ENCODE measurements at regions not wholly inside any gene's neighbourhood (a gene's known extent, or its start where the extent isn't known, plus 50 kb on each side); places are given as distances from the start of the nearest gene placed in this dataset.

DNA sequence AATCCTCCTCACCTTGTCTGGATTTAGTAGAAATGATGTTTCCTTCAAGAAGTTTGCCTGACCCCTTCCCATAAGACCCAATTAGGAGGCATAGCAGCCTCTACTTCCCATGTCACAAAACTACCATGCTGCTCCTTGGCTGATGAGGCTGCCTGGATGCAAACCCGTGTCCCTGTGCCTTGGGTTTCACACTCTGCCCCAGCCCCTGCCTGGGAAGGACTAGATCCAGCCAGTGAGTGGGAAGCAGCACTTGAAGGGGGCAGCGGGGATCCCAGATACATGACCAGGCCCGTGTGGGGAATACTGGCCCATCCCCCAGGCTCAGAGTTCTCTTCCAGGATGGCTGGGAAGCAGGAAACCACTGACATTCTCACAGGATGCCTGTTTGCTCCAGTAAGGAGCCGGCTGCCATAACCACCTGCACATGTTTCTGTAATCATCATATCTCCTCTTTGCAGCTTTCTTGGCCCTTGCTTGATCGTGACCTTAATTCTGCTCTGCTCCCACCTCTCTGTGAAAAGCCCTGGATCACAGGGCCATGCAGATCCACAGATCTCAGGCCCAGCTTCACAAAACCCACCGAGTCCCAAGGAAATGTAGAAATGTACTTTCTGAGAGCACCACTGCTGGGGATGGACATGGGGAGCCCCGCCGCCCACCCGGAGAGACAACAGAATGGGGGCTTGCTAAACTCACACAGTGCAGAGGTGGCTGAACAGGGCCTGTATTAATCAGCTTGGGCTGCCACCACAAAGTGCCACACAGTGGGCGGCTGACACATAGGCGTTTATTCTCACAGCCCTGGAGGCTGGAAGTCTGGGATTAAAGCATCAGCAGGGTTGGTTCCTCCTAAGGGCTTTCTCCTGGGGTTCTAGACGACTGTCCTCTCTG lies 287.8 kb upstream of the IGFBP3 start:
- Histone ChIP-seq H3K36me3 (ENCODE audit: control insufficient read depth in 5 of 5, insufficient read depth in 5 of 5, low read length in 5 of 5) (no peaks in the 10 kb centered on the region), H3K9ac (ENCODE audit: low read length in 5 of 5) (no peak overlapping the region), H3K4me3 (ENCODE audit: low read depth in 1 of 5, low read length in 5 of 5) (no peak overlapping the region), H3K9me3 (ENCODE audit: control insufficient read depth in 5 of 5, low read length in 5 of 5) (no peaks in the 10 kb centered on the region), H3K27ac (ENCODE audit: low read depth, low read length) (no peak overlapping the region), H3K27me3 (ENCODE audit: control insufficient read depth in 5 of 5, insufficient read depth in 4 of 5, low read length in 5 of 5) (no peaks in the 10 kb centered on the region), H3K4me1 (ENCODE audit: control insufficient read depth in 5 of 5, insufficient read depth in 5 of 5, low read length in 5 of 5) (peaks cover 0 to 20% (median 0%) of the 10 kb centered on the region in 5 donors)

DNA sequence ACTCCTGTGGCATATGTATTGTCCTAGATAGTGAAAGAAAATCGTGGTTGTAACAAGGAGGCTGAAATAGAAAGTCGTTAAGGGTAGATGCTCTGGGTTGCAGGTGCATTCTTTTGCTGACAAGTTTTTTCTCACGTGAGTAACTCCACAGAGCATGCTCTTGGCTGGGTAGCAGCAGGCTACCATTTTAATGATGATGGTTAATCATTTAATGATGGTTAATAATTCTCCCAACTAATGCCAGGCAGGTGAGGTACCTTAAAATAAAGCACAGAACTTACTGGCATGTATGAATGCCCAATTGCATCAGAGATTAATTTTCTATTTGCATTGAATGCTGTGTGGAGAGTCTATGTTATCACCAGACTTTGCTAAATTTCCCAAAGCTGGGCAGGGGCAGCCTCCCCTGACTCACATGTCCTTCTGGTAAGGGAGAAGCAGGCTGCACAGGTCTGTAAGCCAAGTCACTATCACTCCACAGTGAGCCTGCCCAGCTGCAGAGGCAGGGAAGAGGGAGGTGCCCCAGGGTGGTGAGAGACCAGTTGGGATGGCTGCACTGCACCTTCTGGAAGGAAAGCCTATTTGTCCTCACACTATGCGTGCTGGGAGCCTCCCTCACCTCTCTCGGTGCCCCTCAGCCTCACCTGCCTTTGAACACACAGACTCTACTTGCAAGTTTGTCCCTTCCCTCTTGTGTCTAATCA lies 287.0 kb upstream of the IGFBP3 start:
- Histone ChIP-seq H3K27me3 (ENCODE audit: control insufficient read depth in 5 of 5, insufficient read depth in 4 of 5, low read length in 5 of 5) (no peaks in the 10 kb centered on the region), H3K9ac (ENCODE audit: low read length in 5 of 5) (no peak overlapping the region), H3K9me3 (ENCODE audit: control insufficient read depth in 5 of 5, low read length in 5 of 5) (no peaks in the 10 kb centered on the region), H3K27ac (ENCODE audit: low read depth, low read length) (no peak overlapping the region), H3K4me1 (ENCODE audit: control insufficient read depth in 5 of 5, insufficient read depth in 5 of 5, low read length in 5 of 5) (peaks cover 0 to 20% (median 0%) of the 10 kb centered on the region in 5 donors), H3K36me3 (ENCODE audit: control insufficient read depth in 5 of 5, insufficient read depth in 5 of 5, low read length in 5 of 5) (no peaks in the 10 kb centered on the region), H3K4me3 (ENCODE audit: low read depth in 1 of 5, low read length in 5 of 5) (no peak overlapping the region)

DNA sequence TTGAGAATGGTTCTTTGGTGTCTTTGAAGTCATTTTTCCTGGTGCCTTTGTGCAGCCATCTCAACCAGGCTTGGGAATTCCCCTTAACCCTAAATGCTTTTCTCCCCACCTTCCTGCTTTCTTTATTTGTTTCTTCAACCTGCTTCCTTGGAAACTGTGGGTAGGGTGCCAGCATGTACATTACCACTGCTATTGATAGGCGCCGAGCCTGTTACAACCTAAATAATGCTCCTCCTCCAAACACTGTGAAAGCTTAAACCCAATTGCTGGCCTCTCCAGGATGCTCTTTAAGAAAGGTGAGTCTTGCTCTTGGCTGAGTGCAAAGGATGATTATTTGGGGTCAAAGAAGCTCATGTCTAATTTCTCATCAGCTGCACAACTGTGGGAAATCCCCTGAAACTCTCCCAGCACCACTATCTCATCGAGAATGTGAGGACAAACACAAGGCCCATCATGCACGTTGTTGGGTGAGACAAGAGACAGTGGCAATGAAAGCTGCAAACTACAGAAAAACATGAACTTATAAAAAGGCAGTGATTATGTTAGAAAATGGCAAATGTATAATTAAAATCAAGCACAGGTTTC lies 285.5 kb upstream of the IGFBP3 start:
- Histone ChIP-seq H3K27me3 (ENCODE audit: control insufficient read depth in 5 of 5, insufficient read depth in 4 of 5, low read length in 5 of 5) (no peaks in the 10 kb centered on the region), H3K4me3 (ENCODE audit: low read depth in 1 of 5, low read length in 5 of 5) (no peak overlapping the region), H3K9ac (ENCODE audit: low read length in 5 of 5) (no peak overlapping the region), H3K36me3 (ENCODE audit: control insufficient read depth in 5 of 5, insufficient read depth in 5 of 5, low read length in 5 of 5) (no peaks in the 10 kb centered on the region), H3K4me1 (ENCODE audit: control insufficient read depth in 5 of 5, insufficient read depth in 5 of 5, low read length in 5 of 5) (peaks cover 0 to 20% (median 0%) of the 10 kb centered on the region in 5 donors), H3K27ac (ENCODE audit: low read depth, low read length) (no peak overlapping the region), H3K9me3 (ENCODE audit: control insufficient read depth in 5 of 5, low read length in 5 of 5) (no peaks in the 10 kb centered on the region)

DNA sequence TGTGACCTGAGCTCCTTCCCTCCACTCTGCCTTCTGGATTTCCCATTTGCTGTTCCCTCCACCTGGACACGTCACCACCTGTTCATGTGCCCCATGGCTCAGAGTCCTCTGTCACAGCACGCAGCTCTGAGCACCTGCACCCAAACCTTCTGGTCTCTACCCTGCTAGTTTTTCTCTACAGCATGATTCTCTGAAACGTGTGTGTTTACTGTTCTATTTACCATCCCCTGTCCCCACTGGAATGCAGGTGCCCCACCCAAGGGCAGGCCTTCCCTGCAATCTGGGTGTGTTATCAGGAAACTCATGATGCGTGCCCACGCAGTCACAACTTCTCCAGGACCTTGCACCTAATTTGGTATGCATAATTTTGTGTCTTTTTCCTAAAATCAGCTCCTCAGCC lies 284.4 kb upstream of the IGFBP3 start:
- Histone ChIP-seq H3K36me3 (ENCODE audit: control insufficient read depth in 5 of 5, insufficient read depth in 5 of 5, low read length in 5 of 5) (no peaks in the 10 kb centered on the region), H3K27ac (ENCODE audit: low read depth, low read length) (no peak overlapping the region), H3K9ac (ENCODE audit: low read length in 5 of 5) (no peak overlapping the region), H3K27me3 (ENCODE audit: control insufficient read depth in 5 of 5, insufficient read depth in 4 of 5, low read length in 5 of 5) (no peaks in the 10 kb centered on the region), H3K4me3 (ENCODE audit: low read depth in 1 of 5, low read length in 5 of 5) (no peak overlapping the region), H3K9me3 (ENCODE audit: control insufficient read depth in 5 of 5, low read length in 5 of 5) (no peaks in the 10 kb centered on the region), H3K4me1 (ENCODE audit: control insufficient read depth in 5 of 5, insufficient read depth in 5 of 5, low read length in 5 of 5) (peaks cover 0 to 20% (median 0%) of the 10 kb centered on the region in 5 donors)

DNA sequence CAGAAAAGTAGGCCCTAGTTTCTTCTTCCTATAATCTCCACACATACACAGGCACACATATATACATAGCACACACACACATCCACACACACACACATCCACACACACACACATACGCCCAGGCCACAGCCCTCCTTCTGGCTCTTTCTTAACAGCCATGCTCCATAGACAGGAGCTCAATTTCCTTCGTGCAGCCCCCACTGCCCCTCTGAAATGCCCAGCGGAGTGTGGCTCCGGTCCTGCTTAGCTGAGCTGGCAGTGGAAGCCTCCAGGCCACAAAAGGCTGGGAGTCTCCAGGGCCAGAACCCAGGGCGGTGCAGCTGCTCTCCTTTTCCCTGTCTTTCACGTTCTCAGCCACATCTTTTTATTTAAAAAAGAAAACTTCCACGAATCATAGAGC lies 282.9 kb upstream of the IGFBP3 start:
- no peaks in the 10 kb centered on the region for H3K9me3 ChIP-seq (ENCODE audit: control insufficient read depth in 5 of 5, low read length in 5 of 5)
- H3K27me3 ChIP-seq (ENCODE audit: control insufficient read depth in 5 of 5, insufficient read depth in 4 of 5, low read length in 5 of 5) = no peaks in the 10 kb centered on the region
- no peak overlapping the region for H3K4me3 ChIP-seq (ENCODE audit: low read depth in 1 of 5, low read length in 5 of 5)
- no peaks in the 10 kb centered on the region for H3K36me3 ChIP-seq (ENCODE audit: control insufficient read depth in 5 of 5, insufficient read depth in 5 of 5, low read length in 5 of 5)
- no peak overlapping the region for H3K27ac ChIP-seq (ENCODE audit: low read depth, low read length)
- no peak overlapping the region for H3K9ac ChIP-seq (ENCODE audit: low read length in 5 of 5)
- peaks cover 0 to 15% (median 0%) of the 10 kb centered on the region in 5 donors for H3K4me1 ChIP-seq (ENCODE audit: control insufficient read depth in 5 of 5, insufficient read depth in 5 of 5, low read length in 5 of 5)

DNA sequence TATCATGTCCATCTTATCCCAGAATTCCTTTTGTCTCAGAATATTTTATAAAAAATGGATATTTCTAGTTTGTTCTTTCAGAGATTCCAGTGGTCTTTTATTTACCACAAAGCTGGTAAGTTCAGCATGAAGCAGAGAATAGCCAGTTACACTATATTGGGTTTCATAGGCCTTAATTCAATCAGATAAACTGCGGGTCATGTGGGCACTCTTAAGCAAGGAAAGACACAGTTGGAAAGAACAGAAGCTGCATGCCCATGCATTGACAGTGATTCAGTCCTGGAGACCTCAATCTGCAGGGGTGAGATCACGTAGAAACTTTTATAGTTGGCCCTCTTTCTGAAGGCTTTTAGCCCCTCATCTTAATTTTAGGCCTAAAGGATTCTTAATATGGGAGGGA lies 281.3 kb upstream of the IGFBP3 start:
- H3K9me3 ChIP-seq (ENCODE audit: control insufficient read depth in 5 of 5, low read length in 5 of 5) = no peaks in the 10 kb centered on the region
- no peak overlapping the region for H3K4me3 ChIP-seq (ENCODE audit: low read depth in 1 of 5, low read length in 5 of 5)
- no peaks in the 10 kb centered on the region for H3K36me3 ChIP-seq (ENCODE audit: control insufficient read depth in 5 of 5, insufficient read depth in 5 of 5, low read length in 5 of 5)
- H3K4me1 ChIP-seq (ENCODE audit: control insufficient read depth in 5 of 5, insufficient read depth in 5 of 5, low read length in 5 of 5) = peaks cover 0 to 12% (median 0%) of the 10 kb centered on the region in 5 donors
- H3K27me3 ChIP-seq (ENCODE audit: control insufficient read depth in 5 of 5, insufficient read depth in 4 of 5, low read length in 5 of 5) = no peaks in the 10 kb centered on the region
- no peak overlapping the region for H3K9ac ChIP-seq (ENCODE audit: low read length in 5 of 5)
- no peak overlapping the region for H3K27ac ChIP-seq (ENCODE audit: low read depth, low read length)

DNA sequence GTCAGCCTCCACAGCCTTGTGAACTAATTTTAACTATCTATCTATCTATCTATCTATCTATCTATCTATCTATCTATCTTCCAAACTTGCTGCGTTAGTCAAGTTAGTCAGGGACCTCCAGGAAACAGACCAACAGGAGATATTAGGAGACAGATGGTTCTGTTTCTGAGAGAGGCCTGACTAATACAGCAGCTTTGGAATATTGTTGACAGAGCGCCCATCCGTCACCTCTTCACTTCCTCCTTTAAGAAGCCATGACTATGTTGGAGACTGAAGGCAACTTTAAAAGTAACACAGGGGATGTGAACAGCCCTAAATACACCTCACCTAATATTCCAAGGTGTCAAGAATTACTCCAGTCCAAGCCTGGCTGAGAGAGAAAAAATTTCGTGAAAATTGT lies 280.9 kb upstream of the IGFBP3 start:
- no peak overlapping the region for H3K4me3 ChIP-seq (ENCODE audit: low read depth in 1 of 5, low read length in 5 of 5)
- H3K4me1 ChIP-seq (ENCODE audit: control insufficient read depth in 5 of 5, insufficient read depth in 5 of 5, low read length in 5 of 5) = peaks cover 0 to 12% (median 0%) of the 10 kb centered on the region in 5 donors
- no peak overlapping the region for H3K27ac ChIP-seq (ENCODE audit: low read depth, low read length)
- no peaks in the 10 kb centered on the region for H3K9me3 ChIP-seq (ENCODE audit: control insufficient read depth in 5 of 5, low read length in 5 of 5)
- H3K27me3 ChIP-seq (ENCODE audit: control insufficient read depth in 5 of 5, insufficient read depth in 4 of 5, low read length in 5 of 5) = no peaks in the 10 kb centered on the region
- no peaks in the 10 kb centered on the region for H3K36me3 ChIP-seq (ENCODE audit: control insufficient read depth in 5 of 5, insufficient read depth in 5 of 5, low read length in 5 of 5)
- H3K9ac ChIP-seq (ENCODE audit: low read length in 5 of 5) = no peak overlapping the region

DNA sequence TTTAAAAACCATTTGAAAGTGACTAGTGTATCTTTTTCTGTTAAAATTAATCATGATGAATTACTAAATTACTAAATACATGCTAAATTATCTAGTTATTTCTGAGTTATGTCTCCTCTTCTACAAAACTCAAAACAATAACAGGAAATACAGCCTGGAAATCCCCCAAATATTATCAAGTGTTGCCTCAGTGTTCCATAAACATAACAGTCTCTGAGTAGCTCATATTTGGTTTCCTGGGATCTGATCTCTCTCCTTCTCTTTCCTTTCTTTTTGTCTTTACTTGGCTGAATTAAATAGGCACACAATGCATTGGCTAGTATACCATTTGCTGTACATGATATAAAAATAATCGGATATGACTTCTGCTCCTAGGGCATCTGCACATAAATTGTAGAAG lies 277.6 kb upstream of the IGFBP3 start:
- Histone ChIP-seq H3K9me3 (ENCODE audit: control insufficient read depth in 5 of 5, low read length in 5 of 5) (no peaks in the 10 kb centered on the region), H3K9ac (ENCODE audit: low read length in 5 of 5) (no peak overlapping the region), H3K4me1 (ENCODE audit: control insufficient read depth in 5 of 5, insufficient read depth in 5 of 5, low read length in 5 of 5) (peaks cover 0 to 9% (median 0%) of the 10 kb centered on the region in 5 donors), H3K4me3 (ENCODE audit: low read depth in 1 of 5, low read length in 5 of 5) (no peak overlapping the region), H3K27me3 (ENCODE audit: control insufficient read depth in 5 of 5, insufficient read depth in 4 of 5, low read length in 5 of 5) (no peaks in the 10 kb centered on the region), H3K27ac (ENCODE audit: low read depth, low read length) (no peak overlapping the region), H3K36me3 (ENCODE audit: control insufficient read depth in 5 of 5, insufficient read depth in 5 of 5, low read length in 5 of 5) (no peaks in the 10 kb centered on the region)

DNA sequence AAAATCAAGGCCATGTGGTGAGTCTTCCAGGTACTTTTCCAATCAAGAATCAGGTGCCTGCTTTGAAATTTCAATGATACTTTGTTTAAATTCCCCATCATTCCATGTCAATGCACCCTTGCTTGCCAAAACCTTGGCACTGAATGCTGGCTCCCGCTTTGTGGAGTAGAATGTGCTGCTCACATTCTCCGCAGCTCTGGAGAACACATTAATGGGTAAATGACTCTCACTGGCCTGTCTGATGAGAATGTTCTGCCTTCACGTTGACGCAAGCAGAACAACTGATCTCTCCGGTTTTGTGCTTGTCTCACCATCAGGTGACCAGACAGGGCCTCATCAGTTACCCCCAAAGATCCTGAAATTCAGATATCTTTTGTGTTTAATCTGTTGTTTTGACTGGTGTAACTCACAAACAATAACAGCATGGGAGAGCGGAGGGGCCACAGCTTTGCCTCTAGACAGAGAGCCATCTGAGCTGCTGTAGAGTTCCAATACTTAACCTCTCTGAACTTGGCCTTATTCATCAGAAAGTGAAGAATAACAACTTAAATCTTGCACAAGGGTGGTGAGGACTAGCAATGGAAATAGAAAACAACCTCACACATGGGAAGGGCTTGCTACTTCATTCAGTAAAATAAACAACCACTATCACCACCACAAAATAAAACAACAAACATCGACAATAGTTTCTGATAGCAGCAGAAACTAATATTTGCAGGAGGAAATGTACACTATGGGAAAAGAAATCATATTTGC lies 276.9 kb upstream of the IGFBP3 start:
- H3K36me3 ChIP-seq (ENCODE audit: control insufficient read depth in 5 of 5, insufficient read depth in 5 of 5, low read length in 5 of 5) = no peaks in the 10 kb centered on the region
- no peaks in the 10 kb centered on the region for H3K27me3 ChIP-seq (ENCODE audit: control insufficient read depth in 5 of 5, insufficient read depth in 4 of 5, low read length in 5 of 5)
- H3K4me3 ChIP-seq (ENCODE audit: low read depth in 1 of 5, low read length in 5 of 5) = no peak overlapping the region
- peaks cover 0 to 9% (median 0%) of the 10 kb centered on the region in 5 donors for H3K4me1 ChIP-seq (ENCODE audit: control insufficient read depth in 5 of 5, insufficient read depth in 5 of 5, low read length in 5 of 5)
- no peaks in the 10 kb centered on the region for H3K9me3 ChIP-seq (ENCODE audit: control insufficient read depth in 5 of 5, low read length in 5 of 5)
- no peak overlapping the region for H3K27ac ChIP-seq (ENCODE audit: low read depth, low read length)
- H3K9ac ChIP-seq (ENCODE audit: low read length in 5 of 5) = no peak overlapping the region
